NCI-H526 (cell line): ENCODE measurements at regions not wholly inside any gene's neighbourhood (a gene's known extent, or its start where the extent isn't known, plus 50 kb on each side); places are given as distances from the start of the nearest gene placed in this dataset.
"Not testable (repeated sequence)": the region's sequence is repeated elsewhere in the genome, so short reads cannot be mapped to it uniquely, and the experiment has no call there.

Source experiments
- DNase-seq, 2 experiments: peaks; one replicate each; lab custom pipeline; 2025; lab: John Stamatoyannopoulos, UW

DNA sequence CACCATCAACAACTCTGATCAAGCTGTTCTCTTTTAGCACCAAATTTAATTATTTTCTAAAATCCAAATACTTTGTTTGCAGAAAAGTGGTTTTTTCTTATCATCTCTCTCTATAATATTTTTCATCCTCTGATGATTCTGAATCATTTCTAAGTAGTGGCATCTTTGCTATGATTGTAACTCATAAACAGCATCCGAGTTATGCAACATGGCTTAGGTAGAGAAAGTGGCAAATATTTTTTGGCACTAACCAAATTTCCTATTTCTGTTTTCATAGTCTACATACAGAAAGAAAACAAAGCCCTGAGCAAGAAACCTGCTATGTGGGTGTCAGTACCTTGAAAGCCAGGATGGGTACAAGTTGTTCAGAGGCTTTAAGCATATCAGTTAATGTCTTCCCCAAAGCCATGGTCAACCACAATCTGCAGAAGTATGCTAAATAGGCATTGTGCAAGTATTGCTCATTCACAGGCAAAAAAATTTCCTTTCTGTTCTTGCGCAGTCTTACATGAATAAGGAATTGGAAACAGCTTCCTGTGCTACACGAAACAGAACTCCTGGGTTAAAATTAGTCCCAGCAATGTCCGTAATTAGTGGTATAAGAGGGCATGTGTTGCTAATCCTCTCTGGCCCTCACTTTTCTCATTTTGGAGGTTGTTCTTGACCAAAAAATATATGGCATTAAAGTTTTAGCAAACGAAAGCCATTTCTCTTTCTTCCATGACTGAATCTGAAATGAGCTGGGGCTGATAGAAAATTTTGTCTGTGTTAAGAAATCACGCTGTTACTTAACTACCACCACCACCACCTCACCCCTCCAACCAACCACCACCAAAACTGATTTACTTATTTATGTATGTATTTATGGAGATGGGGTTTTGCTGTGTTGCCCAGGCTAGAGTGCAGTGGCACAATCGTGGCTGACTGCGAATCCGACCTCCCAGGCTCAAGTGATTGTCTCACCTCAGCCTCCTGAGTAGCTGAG, 325.6 kb upstream of the MAGI2 start:
- DNase-seq: no peak

DNA sequence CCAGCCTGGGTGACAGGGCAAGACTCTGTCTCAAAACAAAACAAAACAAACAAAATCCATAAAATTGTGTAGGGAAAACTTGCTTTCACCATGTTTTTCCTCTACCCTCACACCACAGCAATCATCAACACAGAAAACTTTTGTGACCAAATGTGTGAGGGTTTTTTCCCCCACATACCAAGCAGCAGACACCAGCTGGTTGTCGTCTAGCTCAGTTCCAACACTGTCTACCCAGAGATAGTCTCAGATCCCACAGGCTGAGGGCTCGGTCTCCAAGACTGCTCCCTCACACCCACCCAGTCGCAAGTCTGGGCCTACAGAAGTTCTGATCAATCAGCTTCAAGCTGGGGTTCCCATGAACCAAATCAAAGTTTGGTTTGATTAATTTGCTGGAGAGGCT, 322.4 kb upstream of the MAGI2 start:
- DNase-seq: no peak

DNA sequence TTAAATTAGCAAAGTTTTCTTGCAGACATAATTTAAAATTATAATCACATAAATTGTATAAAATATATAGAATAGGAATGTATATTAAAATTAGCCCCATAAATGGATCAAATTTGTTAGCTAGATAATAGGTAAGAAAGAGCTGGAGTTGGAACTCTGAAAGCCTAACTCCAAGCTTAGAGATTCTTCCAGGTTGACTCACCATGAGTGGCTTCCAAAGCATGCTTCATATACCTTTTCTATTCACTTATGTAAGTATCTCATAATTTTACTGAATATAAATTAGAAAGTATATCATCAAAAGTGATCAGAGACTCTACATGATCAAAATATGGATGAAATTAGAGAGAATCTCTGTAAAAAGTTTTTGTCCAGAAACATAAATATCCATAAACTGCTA, 320.7 kb upstream of the MAGI2 start:
- DNase-seq: no peak

DNA sequence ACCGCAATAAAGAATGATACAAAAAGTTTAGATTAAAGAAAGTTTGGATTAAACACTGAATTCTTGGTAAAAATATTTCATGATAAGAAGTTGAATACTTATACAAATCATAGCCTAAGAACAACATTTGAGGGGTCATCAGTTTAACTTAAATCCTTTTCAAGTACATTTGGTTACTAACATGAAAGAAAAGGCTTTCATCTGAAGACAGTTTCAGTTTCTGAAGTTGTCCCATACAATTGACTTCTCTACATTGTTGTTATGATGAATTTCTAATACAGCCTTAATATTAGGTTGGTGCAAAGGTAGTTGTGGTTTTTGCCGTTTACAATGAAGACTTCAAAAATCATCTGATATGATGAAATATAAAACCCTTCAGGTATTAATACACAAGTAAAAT, 317.5 kb upstream of the MAGI2 start:
- DNase-seq: no peak

DNA sequence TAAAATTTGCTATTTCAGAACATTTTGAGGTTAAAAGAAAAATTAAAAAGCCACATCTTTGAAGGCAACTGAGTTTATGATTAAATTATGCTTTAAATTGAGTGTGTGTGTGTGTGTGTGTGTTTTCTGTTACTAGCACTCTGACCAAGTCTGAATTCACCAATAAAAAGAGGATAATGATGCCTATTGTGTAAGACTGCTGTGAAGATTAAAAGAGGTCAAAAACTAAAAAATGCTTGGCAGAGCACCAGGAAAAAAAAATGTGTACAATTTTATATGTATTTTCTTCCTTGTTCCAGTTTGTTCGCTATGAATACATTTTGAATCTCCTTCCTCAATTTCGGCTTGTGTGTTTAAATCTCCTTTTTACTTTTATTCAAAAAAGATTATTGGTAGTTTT, 316.6 kb upstream of the MAGI2 start:
- DNase-seq: no peak

DNA sequence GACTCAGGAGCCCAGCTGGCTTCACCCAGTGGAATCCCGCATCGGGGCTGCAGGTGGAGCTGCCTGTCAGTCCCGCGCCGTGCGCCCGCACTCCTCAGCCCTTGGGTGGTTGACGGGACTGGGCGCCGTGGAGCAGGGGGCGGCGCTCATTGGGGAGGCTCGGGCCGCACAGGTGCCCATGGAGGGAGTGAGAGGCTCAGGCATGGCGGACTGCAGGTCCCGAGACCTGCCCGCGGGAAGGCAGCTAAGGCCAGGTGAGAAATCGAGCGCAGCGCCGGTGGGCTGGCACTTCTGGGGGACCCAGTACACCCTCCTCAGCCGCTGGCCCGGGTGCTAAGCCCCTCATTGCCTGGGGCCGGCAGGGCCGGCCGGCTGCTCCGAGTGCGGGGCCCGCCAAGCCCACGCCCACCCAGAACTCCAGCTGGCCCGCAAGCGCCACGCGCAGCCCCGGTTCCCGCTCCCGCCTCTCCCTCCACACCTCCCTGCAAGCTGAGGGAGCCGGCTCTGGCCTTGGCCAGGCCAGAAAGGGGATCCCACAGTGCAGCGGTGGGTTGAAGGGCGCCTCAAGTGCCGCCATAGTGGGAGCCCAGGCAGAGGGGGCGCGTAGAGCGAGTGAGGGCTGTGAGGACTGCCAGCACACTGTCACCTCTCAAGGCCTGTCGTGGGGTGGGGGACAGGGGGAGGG, 314.6 kb upstream of the MAGI2 start:
- DNase-seq: not testable (repeated sequence)

DNA sequence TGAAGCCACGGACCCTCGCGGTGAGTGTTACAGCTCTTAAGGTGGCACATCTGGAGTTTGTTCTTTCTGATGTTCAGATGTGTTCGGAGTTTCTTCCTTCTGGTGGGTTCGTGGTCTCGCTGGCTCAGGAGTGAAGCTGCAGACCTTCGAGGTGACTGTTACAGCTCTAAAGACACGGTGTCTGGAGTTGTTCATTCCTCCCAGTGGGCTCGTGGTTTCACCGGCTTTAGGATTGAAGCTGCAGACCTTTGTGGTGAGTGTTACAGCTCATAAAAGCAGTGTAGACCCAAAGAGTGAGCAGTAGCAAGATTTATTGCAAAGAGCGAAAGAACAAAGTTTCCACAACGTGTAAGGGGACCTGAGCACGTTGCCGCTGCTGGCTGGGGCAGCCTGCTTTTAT, 313.7 kb upstream of the MAGI2 start:
- not testable (repeated sequence) for DNase-seq

DNA sequence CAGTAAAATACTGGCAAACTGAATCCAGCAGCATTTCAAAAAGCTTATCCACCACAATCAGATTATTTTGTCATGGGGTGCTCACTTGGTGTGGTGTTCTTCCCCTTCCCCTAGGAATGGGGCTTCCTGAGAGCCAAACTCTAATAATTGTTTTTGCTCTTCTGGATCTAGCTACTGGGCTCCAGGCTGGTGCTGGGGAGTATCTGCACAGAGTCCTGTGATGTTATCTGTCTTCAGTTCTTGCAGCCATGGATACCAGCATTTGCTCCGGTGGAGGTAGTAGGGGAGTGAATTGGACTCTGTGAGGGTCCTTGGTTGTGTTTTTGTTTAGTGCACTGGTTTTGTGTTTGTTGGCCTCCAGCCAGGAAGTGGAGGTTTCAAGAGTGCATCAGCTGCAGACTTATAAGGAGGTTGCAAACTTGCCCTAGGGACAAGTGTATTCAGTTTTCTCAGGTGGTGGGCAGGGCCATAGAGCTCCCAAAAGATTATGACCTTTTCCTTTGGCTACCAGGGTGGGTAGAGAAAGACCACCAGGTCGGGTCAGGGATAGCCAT, 308.5 kb upstream of the MAGI2 start:
- DNase-seq: no peak

DNA sequence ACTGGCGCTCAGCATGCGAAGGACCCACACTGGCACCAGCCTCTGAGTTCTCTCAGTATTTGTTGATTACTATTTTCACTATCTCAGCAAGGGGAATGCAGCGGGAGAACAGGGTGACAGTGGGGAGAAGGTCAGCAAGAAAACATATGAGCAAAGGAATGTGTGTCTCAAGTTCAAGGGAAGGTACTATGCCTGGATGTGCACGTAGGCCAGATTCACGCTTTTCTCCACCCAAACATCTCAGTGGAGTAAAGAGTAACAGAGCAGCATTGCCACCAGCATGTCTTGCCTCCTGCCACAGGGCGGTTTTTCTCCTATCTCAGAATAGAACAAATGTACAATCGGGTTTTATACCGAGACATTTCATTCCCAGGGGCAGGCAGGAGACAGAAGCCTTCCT, 297.5 kb upstream of the MAGI2 start:
- DNase-seq: not testable (repeated sequence)

DNA sequence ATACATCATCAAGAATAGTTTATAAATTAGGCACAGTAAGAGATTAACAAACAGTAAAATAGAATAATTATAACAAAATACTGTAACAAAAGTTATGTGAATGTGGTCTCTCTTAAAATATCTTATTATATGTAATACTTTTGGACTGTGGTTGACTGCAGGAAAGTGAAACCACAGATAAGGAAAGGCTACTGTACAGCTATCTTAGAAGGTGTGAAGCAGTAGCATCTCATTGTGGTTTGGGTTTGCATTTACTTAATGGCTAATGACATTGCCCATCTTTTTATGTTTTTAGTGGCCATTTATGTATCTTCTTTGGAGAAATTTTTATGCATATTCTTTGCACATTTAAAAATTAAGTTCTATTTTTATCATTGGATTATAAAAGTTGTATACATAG, 296.4 kb upstream of the MAGI2 start:
- no peak for DNase-seq

DNA sequence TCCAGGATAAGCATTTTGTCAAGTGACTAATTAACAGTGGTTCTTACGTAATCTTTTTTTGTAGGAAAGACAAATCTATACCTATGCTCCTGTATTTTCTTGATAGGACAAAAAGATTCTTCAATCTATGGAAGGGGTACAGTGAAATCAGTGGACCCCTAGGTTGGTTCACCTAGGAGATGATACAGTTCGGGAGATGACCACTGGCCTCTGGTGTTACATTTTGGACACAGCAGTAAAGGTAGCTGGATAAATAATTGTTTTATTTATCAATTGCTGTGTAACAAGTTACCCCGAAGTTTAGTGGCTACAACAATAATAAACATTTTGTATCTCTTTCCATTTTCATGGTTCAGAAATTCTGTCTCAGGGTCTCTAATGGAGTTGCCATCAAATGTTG, 288.2 kb upstream of the MAGI2 start:
- DNase-seq: no peak

DNA sequence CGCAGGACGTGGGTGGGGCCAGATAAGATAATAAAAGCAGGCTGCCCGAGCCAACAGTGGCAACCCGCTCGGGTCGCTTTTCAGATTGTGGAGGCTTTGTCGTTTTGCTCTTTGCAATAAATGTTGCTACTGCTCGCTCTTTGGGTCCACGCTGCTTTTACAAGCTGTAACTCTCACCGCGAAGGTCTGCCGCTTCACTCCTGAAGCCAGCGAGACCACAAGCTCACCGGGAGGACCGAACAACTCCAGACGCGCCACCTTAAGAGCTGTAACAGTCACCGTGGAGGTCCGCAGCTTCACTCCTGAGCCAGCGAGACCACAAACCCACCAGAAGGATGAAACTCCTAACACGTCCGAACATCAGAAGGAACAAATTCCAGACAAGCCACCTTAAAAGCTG, 286.6 kb upstream of the MAGI2 start:
- DNase-seq: no peak

DNA sequence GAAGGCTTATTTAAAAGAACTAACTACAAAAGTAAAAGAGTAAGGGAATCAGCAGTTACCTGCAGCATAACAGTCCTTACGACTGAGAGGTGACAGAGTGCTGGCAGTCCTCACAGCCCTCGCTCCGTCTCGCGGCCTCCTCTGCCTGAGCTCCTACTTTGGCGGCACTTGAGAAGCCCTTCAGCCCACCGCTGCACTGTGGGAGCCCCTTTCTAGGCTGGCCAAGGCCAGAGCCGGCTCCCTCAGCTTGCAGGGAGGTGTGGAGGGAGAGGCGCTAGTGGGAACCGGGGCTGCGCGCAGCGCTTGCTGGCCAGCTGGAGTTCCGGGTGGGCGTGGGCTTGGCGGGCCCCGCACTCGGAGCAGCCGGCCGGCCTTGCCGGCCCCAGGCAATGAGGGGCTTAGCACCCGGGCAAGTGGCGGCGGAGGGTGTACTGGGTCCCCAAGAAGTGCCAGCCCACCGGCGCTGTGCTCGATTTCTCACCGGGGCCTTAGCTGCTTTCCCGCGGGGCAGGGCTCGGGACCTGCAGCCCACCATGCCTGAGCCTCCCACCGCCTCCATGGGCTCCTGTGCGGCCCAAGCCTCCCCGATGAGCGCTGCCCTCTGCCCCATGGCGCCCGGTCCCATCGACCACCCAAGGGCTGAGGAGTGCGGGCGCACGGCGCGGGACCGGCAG, 285.7 kb upstream of the MAGI2 start:
- DNase-seq: not testable (repeated sequence)

DNA sequence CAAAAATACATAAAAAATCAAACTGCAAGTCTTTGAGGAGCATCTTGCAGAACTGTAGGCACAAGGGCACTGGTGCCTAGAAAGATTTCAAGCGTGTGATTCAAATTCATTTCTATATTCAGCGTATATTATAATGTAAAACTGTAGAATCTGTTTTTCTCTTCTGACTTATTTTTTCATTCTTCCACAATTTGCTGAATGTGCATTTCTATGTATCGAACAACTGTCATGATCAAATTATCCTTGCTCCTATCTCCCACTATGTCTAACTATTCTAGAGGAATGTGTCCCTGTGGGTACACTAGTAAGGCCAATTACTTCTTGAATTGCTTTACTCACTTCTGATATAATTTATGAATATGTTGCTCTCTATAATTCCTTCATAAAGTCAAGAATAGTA, 283.0 kb upstream of the MAGI2 start:
- no peak for DNase-seq

DNA sequence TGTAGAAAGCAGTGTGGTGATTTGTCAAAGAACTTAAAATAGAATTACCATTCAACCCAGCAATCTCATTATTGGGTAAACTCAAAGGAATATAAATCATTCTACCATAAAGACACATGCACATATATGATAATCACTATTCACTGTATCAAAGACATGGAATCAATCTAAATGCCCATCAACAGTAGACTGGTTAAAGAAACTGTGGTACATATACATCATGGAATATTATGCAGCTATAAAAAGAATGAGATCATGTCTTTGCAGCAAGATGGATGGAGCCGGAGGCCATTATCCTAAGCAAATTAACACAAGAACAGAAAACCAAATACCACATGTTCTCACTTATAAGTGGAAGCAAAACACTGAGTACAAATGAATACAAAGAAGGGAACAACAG, 281.5 kb upstream of the MAGI2 start:
- DNase-seq: no peak

DNA sequence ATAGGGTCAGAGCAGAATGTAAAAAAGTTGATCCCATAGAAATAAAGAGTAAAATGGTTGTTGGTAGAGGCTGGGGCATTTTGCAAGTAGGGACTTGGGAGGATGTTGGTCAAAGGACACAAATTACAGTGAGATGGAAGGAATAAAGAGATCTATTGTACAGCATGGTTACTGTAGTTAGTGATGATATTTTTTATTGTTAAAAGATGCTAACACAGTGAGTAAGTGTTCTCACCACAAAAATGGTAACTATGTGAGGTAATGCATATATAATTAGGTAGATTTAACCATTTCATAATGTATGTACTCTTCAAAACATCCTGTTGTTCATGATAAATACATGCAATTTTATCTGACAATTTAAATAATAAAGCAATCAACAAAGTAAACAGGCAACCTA, 280.7 kb upstream of the MAGI2 start:
- DNase-seq: no peak

DNA sequence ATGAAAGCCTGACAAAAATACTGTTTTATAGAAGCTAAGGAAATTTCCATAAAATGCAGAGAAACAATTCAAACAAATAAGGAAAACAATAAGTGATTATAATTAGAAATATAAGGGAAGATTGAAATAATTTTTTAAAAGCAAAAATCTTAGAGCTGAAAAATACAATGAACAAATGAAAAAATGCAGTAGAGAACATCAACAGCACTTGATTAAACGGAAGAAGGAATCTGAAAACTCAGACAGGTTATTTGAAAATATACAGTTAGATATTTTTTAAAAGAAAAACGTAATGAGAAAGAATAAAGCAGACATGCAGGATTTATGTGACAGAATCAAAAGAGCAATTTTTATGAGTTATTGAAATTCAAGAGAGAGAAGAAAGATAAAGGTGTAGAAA, 279.1 kb upstream of the MAGI2 start:
- DNase-seq: no peak

DNA sequence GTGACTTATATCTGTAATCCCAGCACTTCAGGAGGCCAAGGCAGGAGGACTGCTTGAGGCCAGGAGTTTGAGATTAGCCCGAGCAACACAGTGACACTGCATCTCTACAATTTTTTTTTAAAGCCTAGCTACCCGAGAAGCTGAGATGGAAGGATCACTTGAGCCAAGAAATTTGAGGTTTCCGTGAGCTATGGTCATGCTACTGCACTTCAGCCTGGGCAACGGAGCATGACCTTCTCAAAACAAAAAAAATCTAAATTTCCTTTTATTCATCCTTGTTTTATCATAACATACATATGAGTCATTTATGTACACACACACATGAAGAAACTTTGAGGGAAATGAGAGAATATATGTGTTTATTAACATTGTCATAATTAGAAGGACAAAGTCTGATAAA, 277.5 kb upstream of the MAGI2 start:
- no peak for DNase-seq

DNA sequence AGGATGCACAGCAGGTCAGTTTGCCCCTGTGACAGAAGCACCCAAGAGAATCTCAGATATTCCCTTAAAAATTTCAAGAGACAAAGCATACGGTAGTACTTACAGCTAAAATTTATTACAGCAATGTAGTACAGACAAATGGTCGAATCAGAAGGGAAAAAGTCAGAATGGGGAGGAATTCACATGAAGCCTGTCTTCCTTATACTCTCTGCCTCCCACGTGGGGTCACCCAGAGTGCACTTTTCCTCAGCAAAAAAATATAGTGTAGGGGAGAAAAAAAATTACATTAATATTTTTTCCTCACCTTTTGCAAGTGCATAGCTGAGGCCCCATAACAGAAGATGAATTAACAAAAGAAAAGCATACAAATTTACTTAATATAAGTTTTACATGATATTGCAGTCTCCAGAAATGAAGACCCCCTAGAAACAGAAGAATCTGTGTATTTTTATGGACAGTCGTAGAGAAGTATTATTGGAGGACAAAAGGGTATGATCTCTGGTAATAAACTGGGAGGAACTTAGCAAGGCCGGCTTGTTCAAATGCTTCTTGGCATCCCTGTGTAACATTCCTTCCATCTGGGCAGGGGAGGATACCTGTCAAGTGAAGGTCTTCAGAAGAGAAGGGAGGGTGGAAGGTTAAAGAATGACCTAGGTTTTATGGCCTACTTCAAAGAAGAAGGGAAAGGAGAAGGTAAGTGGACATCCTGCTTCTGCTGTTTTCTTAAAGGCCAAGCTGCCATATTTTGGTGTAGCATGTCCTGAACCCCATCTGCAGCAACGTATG, 270.6 kb upstream of the MAGI2 start:
- DNase-seq: no peak

DNA sequence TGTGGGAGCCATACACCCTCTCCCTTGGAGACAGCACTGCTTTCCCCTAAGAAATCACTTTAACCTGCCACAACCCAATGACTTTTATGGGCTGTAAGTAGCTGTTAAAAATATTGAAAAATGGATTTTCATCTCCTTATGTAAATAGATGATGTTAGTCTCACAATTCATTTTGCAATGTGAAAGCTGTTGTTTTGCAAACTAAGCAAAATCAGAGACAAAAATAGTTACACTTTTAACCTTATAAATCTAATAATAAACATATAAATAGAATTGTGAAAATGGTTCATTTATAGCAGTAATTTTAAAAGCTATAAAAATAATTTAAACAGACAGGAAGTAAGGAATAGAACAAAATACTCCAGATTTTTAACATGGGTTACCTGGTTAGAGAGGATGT, 268.8 kb upstream of the MAGI2 start:
- DNase-seq: no peak

DNA sequence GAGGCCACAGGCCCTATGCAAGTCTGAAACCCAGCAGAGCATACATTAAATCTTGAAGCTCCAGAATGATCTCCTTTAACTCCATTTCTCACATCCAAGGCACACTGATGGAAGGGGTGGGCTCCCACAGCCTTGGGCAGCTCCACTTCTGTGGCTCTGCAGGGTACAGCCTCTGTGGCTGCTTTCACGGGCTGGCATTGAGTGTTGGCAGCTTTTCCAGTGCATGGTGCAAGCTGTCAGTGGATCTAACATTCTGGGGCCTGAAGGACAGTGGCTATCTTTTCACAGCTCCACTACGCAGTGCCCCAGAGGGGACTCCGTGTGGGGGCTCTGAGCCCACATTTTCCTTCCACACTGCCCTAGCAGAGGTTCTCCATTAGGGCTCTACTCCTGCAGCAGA, 265.7 kb upstream of the MAGI2 start:
- no peak for DNase-seq

DNA sequence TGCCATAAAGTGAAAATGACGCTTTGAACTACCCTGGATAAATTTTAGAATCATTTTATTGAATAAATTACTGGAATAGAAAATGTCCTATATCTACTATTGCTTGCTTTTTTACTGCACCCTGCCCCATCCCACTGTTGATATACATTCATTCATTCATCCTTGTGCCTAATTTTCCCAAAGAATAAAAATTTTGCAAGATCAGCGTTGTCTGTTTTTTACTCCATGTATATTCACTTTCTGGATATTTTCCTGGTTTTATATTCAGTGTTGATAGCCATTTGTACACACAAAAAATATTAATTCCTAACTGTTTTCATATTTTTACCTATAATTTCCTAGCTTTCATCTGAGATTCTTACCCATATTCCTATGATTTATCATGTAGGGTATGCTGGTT, 262.9 kb upstream of the MAGI2 start:
- no peak for DNase-seq
